ENCODE measurements at regions not wholly inside any gene's neighbourhood (a gene's known extent, or its start where the extent isn't known, plus 50 kb on each side); places are given as distances from the start of the nearest gene placed in this dataset.

DNA sequence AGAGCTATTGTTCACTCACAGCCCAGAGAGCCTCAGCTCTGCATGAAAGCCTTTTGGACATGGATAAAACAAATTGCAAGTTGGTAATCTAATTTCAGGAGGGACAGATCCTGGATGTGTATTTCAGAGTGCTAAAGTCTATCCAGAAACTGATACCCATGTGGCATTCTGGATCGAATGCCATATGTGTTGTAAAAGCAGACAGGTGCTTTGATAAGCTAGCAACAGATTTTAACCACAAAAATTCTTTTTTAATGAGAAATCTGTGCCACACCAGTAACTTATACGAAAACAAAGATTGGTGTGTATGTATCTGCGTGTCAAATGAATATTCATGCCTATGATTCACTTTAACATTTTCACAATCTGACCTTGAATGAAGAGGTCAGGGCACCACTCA is 936.6 kb upstream of the MAP3K7 start:
- H3K27ac ChIP-seq (ENCODE audit: control insufficient read depth, insufficient read depth, low read length): no peak overlapping the region
- DNase-seq (ENCODE audit: low read depth, low spot score) (no peak), FAIRE-seq (no peak)
- TF ChIP-seq, protein P1, sequence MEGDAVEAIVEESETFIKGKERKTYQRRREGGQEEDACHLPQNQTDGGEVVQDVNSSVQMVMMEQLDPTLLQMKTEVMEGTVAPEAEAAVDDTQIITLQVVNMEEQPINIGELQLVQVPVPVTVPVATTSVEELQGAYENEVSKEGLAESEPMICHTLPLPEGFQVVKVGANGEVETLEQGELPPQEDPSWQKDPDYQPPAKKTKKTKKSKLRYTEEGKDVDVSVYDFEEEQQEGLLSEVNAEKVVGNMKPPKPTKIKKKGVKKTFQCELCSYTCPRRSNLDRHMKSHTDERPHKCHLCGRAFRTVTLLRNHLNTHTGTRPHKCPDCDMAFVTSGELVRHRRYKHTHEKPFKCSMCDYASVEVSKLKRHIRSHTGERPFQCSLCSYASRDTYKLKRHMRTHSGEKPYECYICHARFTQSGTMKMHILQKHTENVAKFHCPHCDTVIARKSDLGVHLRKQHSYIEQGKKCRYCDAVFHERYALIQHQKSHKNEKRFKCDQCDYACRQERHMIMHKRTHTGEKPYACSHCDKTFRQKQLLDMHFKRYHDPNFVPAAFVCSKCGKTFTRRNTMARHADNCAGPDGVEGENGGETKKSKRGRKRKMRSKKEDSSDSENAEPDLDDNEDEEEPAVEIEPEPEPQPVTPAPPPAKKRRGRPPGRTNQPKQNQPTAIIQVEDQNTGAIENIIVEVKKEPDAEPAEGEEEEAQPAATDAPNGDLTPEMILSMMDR (optimal IDR thresholded peaks at IDR 0.05 in 1 of 3, IDR thresholded peaks at IDR 0.05 in 1 of 3, conservative IDR thresholded peaks at IDR 0.05 in 1 of 3; ENCODE audit: extremely low read depth in 1 of 3, insufficient read depth in 2 of 3, low read length in 3 of 3): no peak
- TF ChIP-seq EZH2 (IDR thresholded peaks at IDR 0.05; ENCODE audit: low read length): no peak
- no peaks in the 10 kb centered on the region for H3K9me1 ChIP-seq (ENCODE audit: control insufficient read depth, extremely low read depth, insufficient read depth, low read length)
- H3K36me3 ChIP-seq (ENCODE audit: control insufficient read depth in 2 of 2, extremely low read depth in 1 of 2, insufficient read depth in 2 of 2, low read length in 2 of 2): no peaks in the 10 kb centered on the region
- H3K4me1 ChIP-seq (ENCODE audit: control insufficient read depth, extremely low read depth, insufficient read depth, low read length): no peaks in the 10 kb centered on the region
- H3K4me3 ChIP-seq (ENCODE audit: control insufficient read depth in 2 of 3, extremely low read depth in 1 of 3, insufficient read depth in 2 of 3, low read depth in 1 of 3, low read length in 3 of 3): no peak overlapping the region
- no peaks in the 10 kb centered on the region for H3K27me3 ChIP-seq (ENCODE audit: control insufficient read depth, extremely low read depth, insufficient read depth, low read length)
- no peak overlapping the region for H3K9ac ChIP-seq (ENCODE audit: control insufficient read depth, extremely low read depth, insufficient read depth, low read length)
- dilution Hi-C loops (cut with MboI; ENCODE audit: extremely low pct_ligation_motif_present, low sequenced_read_pairs): no loop called here
- no peaks in the 10 kb centered on the region for H3K79me2 ChIP-seq (ENCODE audit: control insufficient read depth, insufficient read depth, low read length)
- H3K4me2 ChIP-seq (ENCODE audit: control insufficient read depth, extremely low read depth, insufficient read depth, low read depth, low read length): no peak overlapping the region
- H2AFZ ChIP-seq (ENCODE audit: control insufficient read depth, low read length): no peak overlapping the region
- no peaks in the 10 kb centered on the region for H3K9me3 ChIP-seq (ENCODE audit: control insufficient read depth, low read depth, low read length)
- no peaks in the 10 kb centered on the region for H4K20me1 ChIP-seq (ENCODE audit: control insufficient read depth, extremely low read depth, insufficient read depth, low read length)

DNA sequence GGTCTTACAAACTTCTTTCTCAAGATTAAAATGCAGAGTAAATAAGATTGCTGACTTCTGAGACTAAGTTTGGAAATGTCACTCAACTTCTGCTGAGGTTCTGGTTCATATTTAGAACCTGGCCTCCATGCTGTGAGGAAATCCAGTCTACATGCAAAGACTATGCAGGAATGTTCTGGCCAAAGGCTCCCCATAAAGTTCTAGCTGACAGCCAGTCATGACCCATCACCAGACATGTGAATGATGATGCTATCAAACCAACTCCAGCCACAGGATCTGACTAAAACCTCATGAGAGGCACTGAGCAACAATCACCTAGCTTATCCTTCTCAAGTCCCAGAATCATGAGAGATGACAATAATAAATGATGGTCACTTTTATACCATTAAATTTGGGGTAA is 935.1 kb upstream of the MAP3K7 start:
- no peaks in the 10 kb centered on the region for H3K9me3 ChIP-seq (ENCODE audit: control insufficient read depth, low read depth, low read length)
- H3K4me1 ChIP-seq (ENCODE audit: control insufficient read depth, extremely low read depth, insufficient read depth, low read length): no peaks in the 10 kb centered on the region
- DNase-seq (ENCODE audit: low read depth, low spot score) (no peak), FAIRE-seq (no peak)
- H3K4me2 ChIP-seq (ENCODE audit: control insufficient read depth, extremely low read depth, insufficient read depth, low read depth, low read length): no peak overlapping the region
- dilution Hi-C loops (cut with MboI; ENCODE audit: extremely low pct_ligation_motif_present, low sequenced_read_pairs): no loop called here
- no peak for TF ChIP-seq EZH2 (IDR thresholded peaks at IDR 0.05; ENCODE audit: low read length)
- H4K20me1 ChIP-seq (ENCODE audit: control insufficient read depth, extremely low read depth, insufficient read depth, low read length): no peaks in the 10 kb centered on the region
- no peak overlapping the region for H3K4me3 ChIP-seq (ENCODE audit: control insufficient read depth in 2 of 3, extremely low read depth in 1 of 3, insufficient read depth in 2 of 3, low read depth in 1 of 3, low read length in 3 of 3)
- no peaks in the 10 kb centered on the region for H3K36me3 ChIP-seq (ENCODE audit: control insufficient read depth in 2 of 2, extremely low read depth in 1 of 2, insufficient read depth in 2 of 2, low read length in 2 of 2)
- H3K79me2 ChIP-seq (ENCODE audit: control insufficient read depth, insufficient read depth, low read length): no peaks in the 10 kb centered on the region
- no peak overlapping the region for H3K27ac ChIP-seq (ENCODE audit: control insufficient read depth, insufficient read depth, low read length)
- H2AFZ ChIP-seq (ENCODE audit: control insufficient read depth, low read length): no peak overlapping the region
- no peaks in the 10 kb centered on the region for H3K27me3 ChIP-seq (ENCODE audit: control insufficient read depth, extremely low read depth, insufficient read depth, low read length)
- H3K9me1 ChIP-seq (ENCODE audit: control insufficient read depth, extremely low read depth, insufficient read depth, low read length): no peaks in the 10 kb centered on the region
- H3K9ac ChIP-seq (ENCODE audit: control insufficient read depth, extremely low read depth, insufficient read depth, low read length): no peak overlapping the region

DNA sequence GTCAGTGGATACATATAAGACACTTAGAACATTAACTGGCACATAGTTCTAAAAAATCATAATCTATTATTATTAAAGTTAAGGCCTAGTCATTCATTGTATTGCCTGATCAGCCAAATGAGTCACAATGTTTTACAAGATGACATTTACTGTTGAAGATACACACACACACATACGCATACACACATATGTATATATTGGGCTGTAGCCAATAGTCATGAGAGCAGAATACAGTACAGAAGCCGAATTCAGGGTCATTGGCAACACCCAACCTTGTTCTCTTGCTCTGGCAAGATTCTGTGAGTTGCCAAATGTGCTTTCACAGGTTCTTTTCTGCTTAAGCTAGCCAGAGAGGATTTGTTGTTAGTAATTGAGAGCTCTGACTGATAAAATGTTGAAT is 922.8 kb upstream of the MAP3K7 start:
- no peak overlapping the region for H3K4me3 ChIP-seq (ENCODE audit: control insufficient read depth in 2 of 3, extremely low read depth in 1 of 3, insufficient read depth in 2 of 3, low read depth in 1 of 3, low read length in 3 of 3)
- H3K27ac ChIP-seq (ENCODE audit: control insufficient read depth, insufficient read depth, low read length): no peak overlapping the region
- no peaks in the 10 kb centered on the region for H3K36me3 ChIP-seq (ENCODE audit: control insufficient read depth in 2 of 2, extremely low read depth in 1 of 2, insufficient read depth in 2 of 2, low read length in 2 of 2)
- no peaks in the 10 kb centered on the region for H3K27me3 ChIP-seq (ENCODE audit: control insufficient read depth, extremely low read depth, insufficient read depth, low read length)
- H2AFZ ChIP-seq (ENCODE audit: control insufficient read depth, low read length): no peak overlapping the region
- no peaks in the 10 kb centered on the region for H4K20me1 ChIP-seq (ENCODE audit: control insufficient read depth, extremely low read depth, insufficient read depth, low read length)
- H3K4me1 ChIP-seq (ENCODE audit: control insufficient read depth, extremely low read depth, insufficient read depth, low read length): no peaks in the 10 kb centered on the region
- no peaks in the 10 kb centered on the region for H3K9me1 ChIP-seq (ENCODE audit: control insufficient read depth, extremely low read depth, insufficient read depth, low read length)
- H3K4me2 ChIP-seq (ENCODE audit: control insufficient read depth, extremely low read depth, insufficient read depth, low read depth, low read length): no peak overlapping the region
- dilution Hi-C loops (cut with MboI; ENCODE audit: extremely low pct_ligation_motif_present, low sequenced_read_pairs): no loop called here
- FAIRE-seq (no peak), DNase-seq (ENCODE audit: low read depth, low spot score) (no peak)
- no peaks in the 10 kb centered on the region for H3K9me3 ChIP-seq (ENCODE audit: control insufficient read depth, low read depth, low read length)
- TF ChIP-seq, protein P1 (optimal IDR thresholded peaks at IDR 0.05 in 1 of 3, IDR thresholded peaks at IDR 0.05 in 1 of 3, conservative IDR thresholded peaks at IDR 0.05 in 1 of 3; ENCODE audit: extremely low read depth in 1 of 3, insufficient read depth in 2 of 3, low read length in 3 of 3): no peak
- TF ChIP-seq EZH2 (IDR thresholded peaks at IDR 0.05; ENCODE audit: low read length): no peak
- no peaks in the 10 kb centered on the region for H3K79me2 ChIP-seq (ENCODE audit: control insufficient read depth, insufficient read depth, low read length)
- no peak overlapping the region for H3K9ac ChIP-seq (ENCODE audit: control insufficient read depth, extremely low read depth, insufficient read depth, low read length)

Measured in keratinocyte (primary cell).